Neural cell (in vitro differentiated cells): ENCODE measurements at regions not wholly inside any gene's neighbourhood (a gene's known extent, or its start where the extent isn't known, plus 50 kb on each side); places are given as distances from the start of the nearest gene placed in this dataset.

Experiments
- CTCF ChIP-seq: fragments of 450-650 bp; IDR thresholded peaks from 2 replicates; pipeline ENCODE4 v1.5.1; 2014; ENCODE audit warnings: antibody characterized with exemption, mild to moderate bottlenecking, moderate library complexity; ENCODE audit not compliant: poor library complexity, severe bottlenecking
- EP300 ChIP-seq: fragments of 450-650 bp; conservative IDR thresholded peaks from 2 replicates; pipeline ENCODE4 v1.6.1; 2014; ENCODE audit warnings: antibody characterized with exemption, mild to moderate bottlenecking, moderate library complexity; ENCODE audit not compliant: poor library complexity, severe bottlenecking
- EZH2 ChIP-seq: fragments of 200-600, 300-800 bp; shearing (Covaris generic), sonication (generic); IDR thresholded peaks from 2 replicates; pipeline ENCODE4 v1.6.1; 2014; ENCODE audit warnings: antibody characterized with exemption, low read length, borderline replicate concordance, mild to moderate bottlenecking; ENCODE audit not compliant: insufficient read depth, poor library complexity, severe bottlenecking
- MXI1 ChIP-seq: fragments of 450-650 bp; conservative IDR thresholded peaks from 2 replicates; pipeline ENCODE4 v1.6.1; 2014; ENCODE audit warnings: antibody characterized with exemption, mild to moderate bottlenecking; ENCODE audit not compliant: poor library complexity, severe bottlenecking
- POLR2AphosphoS5 ChIP-seq: IDR thresholded peaks from 2 replicates; pipeline ENCODE4 v1.6.1; 2012
- RAD21 ChIP-seq: fragments of 450-650 bp; conservative IDR thresholded peaks from 2 replicates; pipeline ENCODE4 v1.6.1; 2014; ENCODE audit warnings: antibody characterized with exemption, mild to moderate bottlenecking, moderate library complexity
- REST ChIP-seq: IDR thresholded peaks from 2 replicates; pipeline ENCODE4 v1.6.1; 2012; ENCODE audit warnings: borderline replicate concordance
- TAF1 ChIP-seq: IDR thresholded peaks from 2 replicates; pipeline ENCODE4 v1.6.1; 2012; ENCODE audit warnings: low read depth

DNA sequence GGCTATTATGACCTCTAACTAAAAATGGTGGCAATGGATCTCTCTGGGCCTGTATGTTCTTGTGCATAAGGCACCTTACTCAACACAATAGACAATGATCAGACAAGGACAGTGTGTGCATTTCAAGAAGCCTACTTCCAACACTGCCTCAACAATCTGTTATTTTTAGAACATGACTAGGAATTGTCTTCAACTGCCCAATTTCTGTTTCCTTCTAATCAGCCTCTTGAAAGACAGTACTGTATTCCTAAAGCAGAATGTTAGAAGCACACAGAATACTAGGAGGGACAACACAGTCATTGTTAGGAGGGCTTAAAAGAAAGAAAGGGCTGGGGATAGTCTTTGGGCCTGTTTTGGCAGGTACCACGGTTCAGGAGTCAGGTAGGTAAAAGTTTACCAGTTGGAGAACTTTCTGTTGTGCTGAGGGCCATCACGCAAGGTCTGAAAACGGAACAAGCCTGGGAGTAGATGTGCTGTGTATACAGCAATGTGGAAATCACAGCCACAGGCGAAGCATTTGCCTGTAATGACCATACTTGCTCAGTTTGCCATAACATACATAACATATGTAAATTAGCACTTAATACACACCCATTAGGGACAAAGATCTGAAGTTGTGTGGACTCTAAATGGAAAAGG is 100.8 kb upstream of the ATXN3L start:
- no peak for TF ChIP-seq POLR2AphosphoS5
- no peak for TF ChIP-seq CTCF
- no peak for TF ChIP-seq EZH2
- TF ChIP-seq EP300 = no peak
- TF ChIP-seq RAD21 = no peak
- TF ChIP-seq MXI1 = no peak
- no peak for TF ChIP-seq REST
- no peak for TF ChIP-seq TAF1
